Brain microvascular endothelial cell (primary cell): ENCODE measurements at regions not wholly inside any gene's neighbourhood (a gene's known extent, or its start where the extent isn't known, plus 50 kb on each side); places are given as distances from the start of the nearest gene placed in this dataset.

Experiments
- DNase-seq: peaks from one replicate; pipeline ENCODE4 v3.0.0-alpha.2; 2020
- H3K27ac ChIP-seq: fragments of 250-450 bp; sonication (Bioruptor Pico); 2 replicates; pipeline ENCODE4 v1.5.1; 2020; ENCODE audit warnings: mild to moderate bottlenecking, moderate library complexity
- H3K27me3 ChIP-seq: fragments of 250-450 bp; sonication (Bioruptor Pico); replicated peaks from 2 replicates; pipeline ENCODE4 v1.5.1; 2020; ENCODE audit warnings: mild to moderate bottlenecking
- H3K36me3 ChIP-seq: fragments of 250-450 bp; sonication (Bioruptor Pico); replicated peaks from 2 replicates; pipeline ENCODE4 v1.5.1; 2020; ENCODE audit warnings: mild to moderate bottlenecking
- H3K4me3 ChIP-seq: 2 replicates; pipeline ENCODE4 v1.5.1; 2011; ENCODE audit warnings: low read depth, mild to moderate bottlenecking, control low read depth, low read length, moderate library complexity
- in situ Hi-C: cut with HindIII; loops from 2 replicates; pipeline ENCODE4 v1.10.0; 2017; ENCODE audit warnings: low sequenced_read_pairs, low pct_ligation_motif_present
- TF ChIP-seq, protein P1 (sequence below): IDR thresholded peaks from 2 replicates; pipeline ENCODE4 v1.5.1; 2011; ENCODE audit warnings: low read depth, mild to moderate bottlenecking, moderate library complexity, low read length, control low read depth, inconsistent platforms; ENCODE audit errors: missing control alignments

DNA sequence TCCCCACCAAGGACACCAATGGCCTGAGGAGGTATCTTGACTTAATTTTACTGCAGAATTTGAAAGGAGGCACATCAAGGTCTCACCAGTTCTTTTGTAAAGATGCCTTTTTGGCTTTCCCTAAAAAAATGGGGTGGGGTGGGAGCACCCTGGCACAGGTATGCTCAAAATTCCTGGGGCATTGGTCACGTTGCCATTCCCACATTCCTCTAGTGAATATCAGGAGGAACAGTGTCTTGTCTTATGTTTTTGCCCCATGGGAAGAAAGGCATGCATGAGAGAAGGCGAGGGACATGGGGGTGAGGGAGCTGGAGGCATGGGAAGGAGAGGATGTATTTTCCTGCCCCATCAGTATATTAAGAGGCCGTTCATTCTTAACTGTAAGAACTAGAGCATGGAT, 275.3 kb downstream of the CMPK2 start:
- in situ Hi-C loops = no loop called here
- no peaks in the 10 kb centered on the region for H3K27me3 ChIP-seq
- no peak overlapping the region for H3K4me3 ChIP-seq
- TF ChIP-seq, protein P1, sequence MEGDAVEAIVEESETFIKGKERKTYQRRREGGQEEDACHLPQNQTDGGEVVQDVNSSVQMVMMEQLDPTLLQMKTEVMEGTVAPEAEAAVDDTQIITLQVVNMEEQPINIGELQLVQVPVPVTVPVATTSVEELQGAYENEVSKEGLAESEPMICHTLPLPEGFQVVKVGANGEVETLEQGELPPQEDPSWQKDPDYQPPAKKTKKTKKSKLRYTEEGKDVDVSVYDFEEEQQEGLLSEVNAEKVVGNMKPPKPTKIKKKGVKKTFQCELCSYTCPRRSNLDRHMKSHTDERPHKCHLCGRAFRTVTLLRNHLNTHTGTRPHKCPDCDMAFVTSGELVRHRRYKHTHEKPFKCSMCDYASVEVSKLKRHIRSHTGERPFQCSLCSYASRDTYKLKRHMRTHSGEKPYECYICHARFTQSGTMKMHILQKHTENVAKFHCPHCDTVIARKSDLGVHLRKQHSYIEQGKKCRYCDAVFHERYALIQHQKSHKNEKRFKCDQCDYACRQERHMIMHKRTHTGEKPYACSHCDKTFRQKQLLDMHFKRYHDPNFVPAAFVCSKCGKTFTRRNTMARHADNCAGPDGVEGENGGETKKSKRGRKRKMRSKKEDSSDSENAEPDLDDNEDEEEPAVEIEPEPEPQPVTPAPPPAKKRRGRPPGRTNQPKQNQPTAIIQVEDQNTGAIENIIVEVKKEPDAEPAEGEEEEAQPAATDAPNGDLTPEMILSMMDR = no peak
- H3K36me3 ChIP-seq = no peaks in the 10 kb centered on the region
- no peak for DNase-seq
- H3K27ac ChIP-seq = no peak overlapping the region

DNA sequence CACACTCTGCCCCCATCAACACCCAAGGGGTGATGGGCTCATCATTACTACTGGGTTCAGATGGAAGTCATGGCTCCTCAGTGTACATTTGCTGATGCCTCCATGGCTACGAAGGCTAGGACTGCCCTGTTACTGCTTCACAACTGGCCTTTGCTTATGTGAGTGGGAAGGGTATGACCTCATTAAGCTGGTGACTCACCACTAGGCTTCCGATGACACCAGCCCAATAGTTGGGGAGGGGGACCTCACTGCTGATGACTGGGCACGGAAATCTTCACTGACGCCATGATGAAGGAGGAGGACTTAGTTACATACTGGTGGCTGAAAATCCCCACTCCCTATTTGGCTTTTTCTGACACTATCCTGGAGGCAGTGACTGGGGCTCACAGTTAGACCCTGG, 263.2 kb downstream of the CMPK2 start:
- in situ Hi-C loops = no loop called here

DNA sequence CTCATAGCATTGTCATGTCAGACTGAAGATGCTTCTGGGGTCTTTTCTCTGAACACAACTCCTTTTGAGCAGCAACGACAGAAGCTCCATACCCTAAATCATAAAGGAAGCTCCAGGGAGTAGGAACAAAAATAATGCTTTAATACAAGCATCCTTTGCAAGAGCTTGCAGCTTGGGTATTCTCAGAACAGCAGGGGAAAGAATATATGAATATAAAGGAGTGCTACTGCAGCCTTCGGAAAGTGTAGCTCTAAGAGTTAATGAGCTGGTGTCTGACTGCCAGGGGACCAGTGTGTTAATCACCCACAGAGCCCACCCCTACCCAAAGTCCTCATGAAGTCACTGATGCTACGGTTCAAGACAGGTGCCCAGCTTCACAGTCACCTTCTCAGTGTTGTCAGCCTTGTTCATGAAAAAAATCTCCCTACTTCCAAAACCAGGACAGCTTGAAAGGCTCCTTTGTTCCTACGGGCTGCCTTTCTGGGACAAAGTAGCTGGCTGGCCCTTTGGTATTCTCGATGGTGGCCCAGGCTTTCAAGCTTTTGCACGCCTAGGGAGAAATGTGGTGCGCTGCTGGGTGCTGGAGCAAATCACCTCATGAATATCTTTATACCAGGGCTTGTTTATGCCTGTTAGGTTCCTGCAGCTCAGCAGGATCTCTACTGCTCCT, 259.7 kb downstream of the CMPK2 start:
- Histone ChIP-seq H3K27me3 (no peaks in the 10 kb centered on the region), H3K36me3 (no peaks in the 10 kb centered on the region), H3K27ac (no peak overlapping the region), H3K4me3 (no peak overlapping the region)
- DNase-seq = no peak
- in situ Hi-C loops = no loop called here
- TF ChIP-seq, protein P1 = no peak

More for the DNA sequence above, 263.2 kb downstream of the CMPK2 start:
- H3K4me3 ChIP-seq = no peak overlapping the region
- no peak for DNase-seq
- TF ChIP-seq, protein P1 = no peak
- H3K36me3 ChIP-seq = no peaks in the 10 kb centered on the region
- no peaks in the 10 kb centered on the region for H3K27me3 ChIP-seq
- H3K27ac ChIP-seq = no peak overlapping the region

DNA sequence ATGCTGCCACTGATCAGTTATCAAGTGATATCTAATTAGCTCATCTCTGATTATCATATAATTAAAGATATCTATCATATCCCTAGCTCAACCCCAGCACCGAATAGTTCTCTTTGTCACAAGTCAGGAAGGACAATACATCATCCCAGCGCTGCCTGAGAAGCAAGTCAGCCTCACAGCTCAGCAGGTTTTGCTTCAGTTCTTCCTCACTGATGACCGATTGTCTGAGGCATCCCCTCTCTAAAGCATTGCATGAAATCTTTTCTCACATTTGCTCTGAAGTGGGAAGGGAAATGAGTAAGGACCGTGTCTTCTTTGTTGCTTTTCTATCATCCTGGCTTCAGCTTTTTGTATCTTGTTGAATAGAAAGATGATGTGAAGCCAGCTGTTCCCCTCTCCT, 247.9 kb downstream of the CMPK2 start:
- DNase-seq = no peak
- TF ChIP-seq, protein P1 = no peak
- Histone ChIP-seq H3K27me3 (no peaks in the 10 kb centered on the region), H3K27ac (no peak overlapping the region), H3K4me3 (no peak overlapping the region), H3K36me3 (no peaks in the 10 kb centered on the region)
- in situ Hi-C loops = no loop called here

DNA sequence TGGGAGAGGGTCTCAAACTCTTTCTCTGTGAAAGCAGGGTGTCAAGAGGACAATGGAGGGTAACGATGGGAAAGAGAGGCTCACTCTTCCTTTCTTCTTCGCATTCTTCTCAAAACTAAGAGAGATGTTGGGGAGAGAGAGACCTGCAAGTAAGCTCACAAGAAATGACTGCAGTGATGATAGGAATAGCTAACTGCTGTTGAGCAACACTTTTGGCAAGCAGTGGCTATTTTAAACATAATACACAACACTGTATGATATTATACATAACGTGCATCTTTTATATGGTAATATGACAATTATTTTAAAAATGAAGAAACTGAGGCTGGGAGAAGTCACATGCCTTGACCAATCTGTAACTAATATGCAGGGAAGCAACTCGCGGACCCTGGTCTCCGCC, 247.5 kb downstream of the CMPK2 start:
- in situ Hi-C loops = no loop called here
- no peak for DNase-seq
- no peaks in the 10 kb centered on the region for H3K36me3 ChIP-seq
- H3K27me3 ChIP-seq = no peaks in the 10 kb centered on the region
- H3K4me3 ChIP-seq = no peak overlapping the region
- TF ChIP-seq, protein P1 = no peak
- H3K27ac ChIP-seq = no peak overlapping the region

DNA sequence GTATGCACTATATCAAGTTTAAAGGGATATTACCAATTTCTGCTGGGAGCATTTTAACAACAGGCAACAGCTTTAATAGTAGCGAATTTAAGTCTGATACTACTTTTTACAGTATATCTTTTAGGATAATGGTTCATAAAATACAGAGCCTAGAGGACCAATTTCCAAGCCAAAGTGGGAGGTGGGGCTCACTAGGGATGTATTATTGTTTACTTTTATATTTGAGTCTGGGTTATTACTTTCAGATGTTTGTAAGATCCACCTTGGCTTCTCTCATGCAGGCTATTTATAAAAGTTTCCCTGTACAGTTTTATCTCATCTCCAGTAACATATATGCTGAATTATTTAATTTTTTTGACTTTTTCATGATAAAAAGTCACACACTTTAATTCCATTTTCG, 242.0 kb downstream of the CMPK2 start:
- H3K27ac ChIP-seq = no peak overlapping the region
- in situ Hi-C loops = no loop called here
- TF ChIP-seq, protein P1 = no peak
- no peak overlapping the region for H3K4me3 ChIP-seq
- H3K27me3 ChIP-seq = no peaks in the 10 kb centered on the region
- DNase-seq = no peak
- no peaks in the 10 kb centered on the region for H3K36me3 ChIP-seq
